Activated CD4-positive, alpha-beta memory T cell treated with anti-CD3 and anti-CD28 coated beads for 36 hours (primary cell): ENCODE measurements at regions not wholly inside any gene's neighbourhood (a gene's known extent, or its start where the extent isn't known, plus 50 kb on each side); places are given as distances from the start of the nearest gene placed in this dataset.

ENCODE experiments used
- CTCF ChIA-PET: fragments of 350-600 bp; sonication (Branson Sonifier 250); formaldehyde crosslinking; loops from one replicate; lab custom pipeline; 2021; ENCODE audit warnings: antibody characterized with exemption, inconsistent platforms; lab: Charles Lee
- POLR2A ChIA-PET: fragments of 350-600 bp; sonication (Branson Sonifier 250); formaldehyde crosslinking; loops from one replicate; lab custom pipeline; 2021; ENCODE audit warnings: antibody characterized with exemption; lab: Charles Lee
- DNase-seq: peaks from one replicate; pipeline ENCODE4 v3.0.0-alpha.2; 2020
- H3K27ac Mint-ChIP-seq: one replicate; pipeline ENCODE4 v1.8.0; 2021; ENCODE audit warnings: mixed read lengths
- H3K27me3 Mint-ChIP-seq: one replicate; pipeline ENCODE4 v1.8.0; 2021; ENCODE audit warnings: mixed read lengths
- H3K36me3 Mint-ChIP-seq: one replicate; pipeline ENCODE4 v1.8.0; 2021; ENCODE audit warnings: mixed read lengths
- H3K4me1 Mint-ChIP-seq: one replicate; pipeline ENCODE4 v1.8.0; 2021; ENCODE audit warnings: low read depth, mixed read lengths
- H3K4me3 Mint-ChIP-seq: one replicate; pipeline ENCODE4 v1.8.0; 2021; ENCODE audit warnings: mild to moderate bottlenecking, mixed read lengths
- H3K9me3 Mint-ChIP-seq: one replicate; pipeline ENCODE4 v1.8.0; 2021; ENCODE audit warnings: mixed read lengths
- intact Hi-C: fragments of 100-400 bp; cut with micrococcal nuclease; formaldehyde crosslinking; loops from one replicate; pipeline ENCODE4 v1.15.1; 2023

GRCh38 chrX:39709364-39709763 lies 388.4 kb downstream of the BCOR start:
- Mint-ChIP-seq H3K27me3 (no peaks in the 10 kb centered on the region), H3K36me3 (no peaks in the 10 kb centered on the region), H3K9me3 (peaks cover 3% of the 10 kb centered on the region), H3K27ac (no peak overlapping the region), H3K4me3 (no peak overlapping the region), H3K4me1 (no peaks in the 10 kb centered on the region)
- intact Hi-C loops: no loop called here
- no peak for DNase-seq
- ChIA-PET CTCF (no interaction called here), POLR2A (no interaction called here)

DNA sequence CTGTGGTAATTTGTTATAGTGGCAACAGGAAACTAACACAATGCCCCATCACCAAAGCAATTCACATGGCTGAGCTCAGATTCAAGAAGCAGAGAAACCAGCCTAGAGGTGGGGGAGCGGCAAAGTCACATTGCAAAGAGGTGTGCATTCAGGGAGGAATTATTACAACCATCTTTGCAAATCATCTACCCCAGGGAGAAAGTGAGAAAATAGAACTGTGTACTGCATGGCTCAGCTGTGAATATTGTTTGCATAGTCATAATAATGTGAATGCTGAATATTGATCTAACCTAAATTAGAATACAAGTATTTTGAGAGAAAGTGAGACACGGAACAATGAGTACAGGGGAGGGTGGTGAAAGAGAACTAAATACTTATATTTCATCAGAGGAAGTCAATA lies 387.9 kb downstream of the BCOR start:
- peaks cover 3% of the 10 kb centered on the region for H3K9me3 Mint-ChIP-seq
- no peaks in the 10 kb centered on the region for H3K36me3 Mint-ChIP-seq
- ChIA-PET POLR2A (no interaction called here), CTCF (no interaction called here)
- H3K4me1 Mint-ChIP-seq: no peaks in the 10 kb centered on the region
- intact Hi-C loops: no loop called here
- no peaks in the 10 kb centered on the region for H3K27me3 Mint-ChIP-seq
- no peak overlapping the region for H3K27ac Mint-ChIP-seq
- no peak overlapping the region for H3K4me3 Mint-ChIP-seq
- DNase-seq: no peak

GRCh38 chrX:39710776-39711175 lies 387.0 kb downstream of the BCOR start:
- no peak overlapping the region for H3K4me3 Mint-ChIP-seq
- H3K4me1 Mint-ChIP-seq: no peaks in the 10 kb centered on the region
- CTCF ChIA-PET: no interaction called here
- POLR2A ChIA-PET: no interaction called here
- H3K36me3 Mint-ChIP-seq: no peaks in the 10 kb centered on the region
- peaks cover 3% of the 10 kb centered on the region for H3K9me3 Mint-ChIP-seq
- DNase-seq: no peak
- no peaks in the 10 kb centered on the region for H3K27me3 Mint-ChIP-seq
- no peak overlapping the region for H3K27ac Mint-ChIP-seq
- intact Hi-C loops: no loop called here

DNA sequence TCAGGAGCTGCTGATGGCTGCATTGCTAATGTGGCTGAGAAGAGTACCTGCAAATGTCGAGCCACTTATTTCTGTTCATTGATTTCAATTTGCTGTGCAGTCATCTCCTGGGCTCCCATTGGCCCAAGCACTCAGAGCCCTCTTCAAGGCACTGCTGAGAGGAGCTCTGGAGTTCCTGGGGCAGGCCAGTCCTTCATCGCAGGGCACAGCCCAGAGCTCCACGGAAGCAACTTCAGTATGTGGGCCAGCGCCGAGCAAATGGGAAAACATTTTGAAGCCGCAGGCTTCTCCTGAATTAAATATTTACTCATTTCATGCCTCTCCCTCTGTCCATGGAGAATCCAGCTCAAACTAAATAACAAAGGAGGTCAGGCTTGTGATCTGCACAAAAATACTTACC lies 383.3 kb downstream of the BCOR start:
- intact Hi-C loops: no loop called here
- DNase-seq: no peak
- Mint-ChIP-seq H3K27me3 (no peaks in the 10 kb centered on the region), H3K9me3 (no peaks in the 10 kb centered on the region), H3K36me3 (no peaks in the 10 kb centered on the region), H3K4me1 (no peaks in the 10 kb centered on the region), H3K4me3 (no peak overlapping the region), H3K27ac (no peak overlapping the region)
- ChIA-PET POLR2A (no interaction called here), CTCF (no interaction called here)

DNA sequence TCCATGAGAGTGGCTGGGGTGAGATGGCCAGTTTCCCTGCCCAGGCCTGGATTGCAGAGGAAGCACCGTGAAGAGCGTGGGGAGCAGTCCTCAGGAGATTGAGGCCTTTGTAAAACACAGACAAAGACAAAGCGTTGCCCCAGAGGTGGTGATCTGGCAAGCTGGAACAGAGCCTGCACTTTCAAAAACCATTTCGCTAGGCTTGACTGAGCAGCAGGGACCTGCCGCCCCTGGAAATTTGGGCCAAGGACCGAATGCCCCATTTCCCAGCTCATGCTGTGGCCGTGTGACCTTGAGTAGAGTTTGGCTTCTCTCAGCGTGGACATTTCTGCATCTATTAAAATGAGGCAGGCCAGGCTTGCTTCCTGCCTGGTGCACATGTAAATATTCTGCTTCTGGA lies 381.4 kb downstream of the BCOR start:
- CTCF ChIA-PET: no interaction called here

DNA sequence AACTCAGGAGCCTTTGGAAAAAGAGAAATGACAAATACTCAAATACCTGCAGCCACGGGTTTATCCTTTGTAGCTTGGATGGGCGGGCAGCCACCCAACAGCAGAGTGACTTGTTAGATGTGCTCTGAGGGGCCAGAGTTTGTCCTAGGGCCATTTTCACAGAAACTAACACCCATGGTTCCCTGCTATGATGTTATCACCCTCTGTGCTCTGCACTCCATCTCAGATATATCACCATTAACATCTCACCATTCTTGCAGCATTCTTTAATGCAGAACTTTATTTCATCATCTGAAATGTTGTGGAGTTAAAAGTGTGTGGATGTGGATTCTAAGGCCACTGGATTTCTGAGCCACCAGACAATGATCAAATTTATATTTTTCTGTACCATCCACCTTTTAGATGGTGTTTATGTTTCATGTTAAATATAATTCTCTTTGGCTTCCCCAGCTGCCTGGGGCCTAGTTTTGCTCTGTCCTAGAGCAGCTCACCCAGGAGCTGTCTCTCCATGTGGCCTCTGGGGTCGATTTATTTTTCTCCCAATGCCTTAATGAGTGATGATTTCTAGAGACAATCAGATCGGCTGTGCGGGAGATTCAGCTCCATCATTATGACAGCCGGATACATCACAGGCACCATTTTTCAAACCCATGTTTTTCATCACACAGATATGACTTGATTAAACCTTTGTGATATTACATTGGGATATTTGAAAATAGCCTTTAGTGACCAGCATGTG lies 380.8 kb downstream of the BCOR start:
- no peaks in the 10 kb centered on the region for H3K27me3 Mint-ChIP-seq
- intact Hi-C loops: no loop called here
- ChIA-PET POLR2A (no interaction called here), CTCF (no interaction called here)
- H3K36me3 Mint-ChIP-seq: no peaks in the 10 kb centered on the region
- no peaks in the 10 kb centered on the region for H3K4me1 Mint-ChIP-seq
- no peaks in the 10 kb centered on the region for H3K9me3 Mint-ChIP-seq
- H3K4me3 Mint-ChIP-seq: no peak overlapping the region
- no peak for DNase-seq
- no peak overlapping the region for H3K27ac Mint-ChIP-seq

More for the DNA sequence above, 381.4 kb downstream of the BCOR start:
- Mint-ChIP-seq H3K27me3 (no peaks in the 10 kb centered on the region), H3K4me1 (no peaks in the 10 kb centered on the region), H3K4me3 (no peak overlapping the region), H3K27ac (no peak overlapping the region), H3K9me3 (no peaks in the 10 kb centered on the region), H3K36me3 (no peaks in the 10 kb centered on the region)
- POLR2A ChIA-PET: no interaction called here
- no peak for DNase-seq
- intact Hi-C loops: no loop called here

DNA sequence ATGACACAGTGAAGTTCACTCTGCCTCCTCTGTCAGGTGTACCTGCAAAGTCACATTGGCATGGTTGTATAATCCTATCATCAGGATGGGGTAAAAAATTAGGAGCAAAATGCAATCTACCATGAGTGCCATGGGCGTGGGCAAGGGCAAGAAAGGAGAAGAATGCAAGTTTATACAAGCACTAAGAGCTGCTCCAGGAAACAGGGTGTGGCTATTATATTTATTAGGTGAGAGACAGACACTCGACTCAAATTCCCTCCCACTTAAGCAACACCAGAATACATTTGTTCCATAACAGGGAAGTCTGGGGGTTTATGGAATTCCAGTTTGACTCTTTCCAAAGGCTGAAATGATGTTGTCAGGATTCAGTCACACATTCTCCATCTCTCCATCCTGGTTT lies 378.8 kb downstream of the BCOR start:
- no peaks in the 10 kb centered on the region for H3K9me3 Mint-ChIP-seq
- intact Hi-C loops: no loop called here
- no peak overlapping the region for H3K4me3 Mint-ChIP-seq
- no peaks in the 10 kb centered on the region for H3K36me3 Mint-ChIP-seq
- H3K27me3 Mint-ChIP-seq: no peaks in the 10 kb centered on the region
- no peak overlapping the region for H3K27ac Mint-ChIP-seq
- CTCF ChIA-PET: no interaction called here
- no peaks in the 10 kb centered on the region for H3K4me1 Mint-ChIP-seq
- no peak for DNase-seq
- POLR2A ChIA-PET: no interaction called here

- CTCF ChIA-PET: no interaction called here
- POLR2A ChIA-PET: interaction anchor here (0.8 kb wide), 1 partner anchor 142 kb away, joined by 3 read pairs; no protein-coding TSS in a partner anchor
These were observed 376.8 kb downstream of the BCOR start for GRCh38 chrX:39720945-39721344.

DNA sequence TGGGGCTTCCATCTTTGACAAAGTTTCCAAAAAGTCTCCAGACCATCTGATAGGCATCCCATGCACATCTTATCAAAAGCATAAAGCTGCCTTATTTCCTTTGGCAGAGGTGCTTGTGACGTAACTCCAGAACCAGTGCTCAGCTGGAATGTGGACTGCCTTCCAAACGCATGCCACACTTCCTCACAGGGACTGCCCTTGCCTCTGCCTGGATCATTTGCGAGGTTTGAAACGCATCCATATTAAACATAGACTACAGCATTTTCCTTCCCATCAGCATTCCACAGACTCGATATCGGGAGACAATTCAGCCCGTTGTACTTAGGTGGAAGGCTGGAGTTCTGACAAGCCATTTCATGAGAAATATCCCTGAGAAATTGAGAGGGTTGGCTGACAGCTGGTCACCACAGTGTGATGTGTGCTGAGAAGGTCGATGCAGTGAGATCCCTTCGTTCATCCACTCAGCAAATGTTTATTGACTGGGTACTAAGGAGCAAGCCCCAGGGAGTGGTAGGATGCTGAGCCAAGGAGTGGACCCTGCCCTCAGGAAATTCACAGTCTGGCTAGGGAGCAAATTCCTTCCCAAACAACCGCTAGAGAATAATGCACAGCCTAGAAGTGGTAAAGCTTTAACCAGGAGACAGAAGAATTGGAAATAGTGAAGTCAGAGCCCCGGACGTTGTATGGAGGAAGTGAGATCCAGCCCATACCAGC lies 376.0 kb downstream of the BCOR start:
- intact Hi-C loops: no loop called here
- no peak for DNase-seq
- ChIA-PET POLR2A (interaction anchor here (0.8 kb wide), 1 partner anchor 143 kb away, joined by 3 read pairs; no protein-coding TSS in a partner anchor), CTCF (no interaction called here)
- no peaks in the 10 kb centered on the region for H3K36me3 Mint-ChIP-seq
- no peak overlapping the region for H3K4me3 Mint-ChIP-seq
- no peak overlapping the region for H3K27ac Mint-ChIP-seq
- H3K4me1 Mint-ChIP-seq: peaks cover 5% of the 10 kb centered on the region
- H3K9me3 Mint-ChIP-seq: no peaks in the 10 kb centered on the region
- no peaks in the 10 kb centered on the region for H3K27me3 Mint-ChIP-seq

More at GRCh38 chrX:39720945-39721344, 376.8 kb downstream of the BCOR start:
- intact Hi-C loops: no loop called here
- Mint-ChIP-seq H3K9me3 (no peaks in the 10 kb centered on the region), H3K27me3 (no peaks in the 10 kb centered on the region), H3K27ac (no peak overlapping the region), H3K4me1 (peaks cover 5% of the 10 kb centered on the region), H3K4me3 (no peak overlapping the region), H3K36me3 (no peaks in the 10 kb centered on the region)
- DNase-seq: no peak

DNA sequence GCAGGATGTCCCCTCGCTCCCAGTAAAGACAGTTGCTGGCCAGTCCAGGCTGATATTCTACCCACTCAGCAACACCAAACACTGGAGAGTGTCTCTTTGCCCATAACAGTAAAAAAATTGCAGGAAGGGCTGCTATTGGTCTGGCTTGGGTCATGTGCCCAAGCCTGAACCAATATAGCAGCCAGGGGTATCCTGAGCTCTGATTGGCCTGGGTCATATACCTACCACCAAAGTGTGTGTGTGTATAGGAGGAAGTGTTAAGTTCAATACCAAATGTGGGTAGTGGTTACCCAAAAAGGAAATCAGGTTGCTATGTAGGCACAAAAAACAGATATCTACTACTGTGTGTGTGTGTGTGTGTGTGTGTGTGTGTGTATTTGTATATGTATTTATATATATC lies 373.2 kb downstream of the BCOR start:
- peaks cover 5% of the 10 kb centered on the region for H3K4me1 Mint-ChIP-seq
- H3K27me3 Mint-ChIP-seq: no peaks in the 10 kb centered on the region
- H3K9me3 Mint-ChIP-seq: no peaks in the 10 kb centered on the region
- H3K27ac Mint-ChIP-seq: no peak overlapping the region
- no peak overlapping the region for H3K4me3 Mint-ChIP-seq
- CTCF ChIA-PET: no interaction called here
- no peak for DNase-seq
- POLR2A ChIA-PET: no interaction called here
- intact Hi-C loops: no loop called here
- no peaks in the 10 kb centered on the region for H3K36me3 Mint-ChIP-seq

DNA sequence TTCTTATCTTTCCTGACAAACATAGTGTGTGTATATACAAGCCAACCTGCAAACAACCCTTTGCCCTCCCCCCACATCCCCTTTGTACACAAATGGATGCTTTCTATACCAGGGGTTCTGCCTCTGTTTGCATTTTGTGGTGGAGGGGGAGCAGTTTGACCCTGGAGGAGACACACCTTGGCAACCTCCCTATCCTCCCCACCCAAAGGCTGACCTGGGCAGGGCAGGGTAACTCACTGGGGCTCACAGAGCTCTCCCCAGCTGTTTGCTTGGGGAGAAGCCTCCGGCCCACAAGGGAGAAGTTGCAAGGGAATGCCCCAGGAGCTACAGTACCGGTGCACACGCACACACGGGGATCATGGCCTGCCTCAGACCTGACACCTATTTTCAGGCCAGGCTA lies 372.6 kb downstream of the BCOR start:
- intact Hi-C loops: no loop called here
- Mint-ChIP-seq H3K4me1 (peaks cover 5% of the 10 kb centered on the region), H3K4me3 (no peak overlapping the region), H3K27me3 (no peaks in the 10 kb centered on the region), H3K36me3 (no peaks in the 10 kb centered on the region), H3K9me3 (no peaks in the 10 kb centered on the region), H3K27ac (no peak overlapping the region)
- no peak for DNase-seq
- CTCF ChIA-PET: no interaction called here
- POLR2A ChIA-PET: no interaction called here

DNA sequence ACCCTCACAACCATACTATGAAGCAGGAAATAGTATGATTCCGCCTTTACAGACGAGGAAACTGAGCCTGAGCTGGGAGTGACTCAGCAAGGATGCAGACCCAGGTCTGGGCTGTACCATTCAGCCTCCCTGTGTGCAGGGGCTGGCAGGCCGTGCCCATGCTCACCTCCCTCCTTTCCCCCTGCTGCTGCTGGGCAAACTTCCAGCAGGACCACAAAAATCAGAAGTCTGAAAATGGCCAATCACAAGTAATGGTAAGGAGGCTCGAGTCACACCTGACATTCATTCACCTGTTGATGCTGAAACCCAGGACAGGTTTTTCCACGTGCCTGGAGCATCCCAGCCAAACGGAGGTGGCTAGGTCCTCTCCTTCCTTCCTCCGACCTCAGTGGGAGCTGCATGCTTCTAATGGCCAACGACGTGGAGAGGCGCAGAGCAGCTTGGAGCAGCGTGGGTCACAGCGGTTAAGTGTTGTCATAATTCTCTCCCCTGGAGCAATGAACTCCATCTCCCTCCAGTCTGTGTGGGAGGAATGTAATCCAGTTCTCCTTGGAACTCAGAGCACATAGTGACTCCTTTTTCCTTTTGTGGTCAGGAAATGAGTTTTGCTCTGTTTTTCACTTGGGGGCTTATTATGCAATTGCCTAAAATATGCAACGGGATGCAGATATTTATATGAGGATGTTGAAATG lies 371.7 kb downstream of the BCOR start:
- no peak overlapping the region for H3K4me3 Mint-ChIP-seq
- no peaks in the 10 kb centered on the region for H3K36me3 Mint-ChIP-seq
- intact Hi-C loops: no loop called here
- no peak overlapping the region for H3K27ac Mint-ChIP-seq
- no peaks in the 10 kb centered on the region for H3K27me3 Mint-ChIP-seq
- DNase-seq: no peak
- no peaks in the 10 kb centered on the region for H3K9me3 Mint-ChIP-seq
- H3K4me1 Mint-ChIP-seq: peaks cover 14% of the 10 kb centered on the region
- POLR2A ChIA-PET: no interaction called here
- CTCF ChIA-PET: no interaction called here
